ENCODE measurements at regions not wholly inside any gene's neighbourhood (a gene's known extent, or its start where the extent isn't known, plus 50 kb on each side); places are given as distances from the start of the nearest gene placed in this dataset.

- TF ChIP-seq POLR2AphosphoS5 (IDR thresholded peaks at IDR 0.05; ENCODE audit: low read depth, low read length) (no peak), TCF7L2 (IDR thresholded peaks at IDR 0.05; ENCODE audit: low read depth, low read length) (no peak), SIN3A (IDR thresholded peaks at IDR 0.05; ENCODE audit: borderline replicate concordance, insufficient read depth, low read depth, low read length) (no peak)
- TF ChIP-seq, protein P1, sequence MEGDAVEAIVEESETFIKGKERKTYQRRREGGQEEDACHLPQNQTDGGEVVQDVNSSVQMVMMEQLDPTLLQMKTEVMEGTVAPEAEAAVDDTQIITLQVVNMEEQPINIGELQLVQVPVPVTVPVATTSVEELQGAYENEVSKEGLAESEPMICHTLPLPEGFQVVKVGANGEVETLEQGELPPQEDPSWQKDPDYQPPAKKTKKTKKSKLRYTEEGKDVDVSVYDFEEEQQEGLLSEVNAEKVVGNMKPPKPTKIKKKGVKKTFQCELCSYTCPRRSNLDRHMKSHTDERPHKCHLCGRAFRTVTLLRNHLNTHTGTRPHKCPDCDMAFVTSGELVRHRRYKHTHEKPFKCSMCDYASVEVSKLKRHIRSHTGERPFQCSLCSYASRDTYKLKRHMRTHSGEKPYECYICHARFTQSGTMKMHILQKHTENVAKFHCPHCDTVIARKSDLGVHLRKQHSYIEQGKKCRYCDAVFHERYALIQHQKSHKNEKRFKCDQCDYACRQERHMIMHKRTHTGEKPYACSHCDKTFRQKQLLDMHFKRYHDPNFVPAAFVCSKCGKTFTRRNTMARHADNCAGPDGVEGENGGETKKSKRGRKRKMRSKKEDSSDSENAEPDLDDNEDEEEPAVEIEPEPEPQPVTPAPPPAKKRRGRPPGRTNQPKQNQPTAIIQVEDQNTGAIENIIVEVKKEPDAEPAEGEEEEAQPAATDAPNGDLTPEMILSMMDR (IDR thresholded peaks at IDR 0.05), result no peak
- TF ChIP-seq, protein P2, sequence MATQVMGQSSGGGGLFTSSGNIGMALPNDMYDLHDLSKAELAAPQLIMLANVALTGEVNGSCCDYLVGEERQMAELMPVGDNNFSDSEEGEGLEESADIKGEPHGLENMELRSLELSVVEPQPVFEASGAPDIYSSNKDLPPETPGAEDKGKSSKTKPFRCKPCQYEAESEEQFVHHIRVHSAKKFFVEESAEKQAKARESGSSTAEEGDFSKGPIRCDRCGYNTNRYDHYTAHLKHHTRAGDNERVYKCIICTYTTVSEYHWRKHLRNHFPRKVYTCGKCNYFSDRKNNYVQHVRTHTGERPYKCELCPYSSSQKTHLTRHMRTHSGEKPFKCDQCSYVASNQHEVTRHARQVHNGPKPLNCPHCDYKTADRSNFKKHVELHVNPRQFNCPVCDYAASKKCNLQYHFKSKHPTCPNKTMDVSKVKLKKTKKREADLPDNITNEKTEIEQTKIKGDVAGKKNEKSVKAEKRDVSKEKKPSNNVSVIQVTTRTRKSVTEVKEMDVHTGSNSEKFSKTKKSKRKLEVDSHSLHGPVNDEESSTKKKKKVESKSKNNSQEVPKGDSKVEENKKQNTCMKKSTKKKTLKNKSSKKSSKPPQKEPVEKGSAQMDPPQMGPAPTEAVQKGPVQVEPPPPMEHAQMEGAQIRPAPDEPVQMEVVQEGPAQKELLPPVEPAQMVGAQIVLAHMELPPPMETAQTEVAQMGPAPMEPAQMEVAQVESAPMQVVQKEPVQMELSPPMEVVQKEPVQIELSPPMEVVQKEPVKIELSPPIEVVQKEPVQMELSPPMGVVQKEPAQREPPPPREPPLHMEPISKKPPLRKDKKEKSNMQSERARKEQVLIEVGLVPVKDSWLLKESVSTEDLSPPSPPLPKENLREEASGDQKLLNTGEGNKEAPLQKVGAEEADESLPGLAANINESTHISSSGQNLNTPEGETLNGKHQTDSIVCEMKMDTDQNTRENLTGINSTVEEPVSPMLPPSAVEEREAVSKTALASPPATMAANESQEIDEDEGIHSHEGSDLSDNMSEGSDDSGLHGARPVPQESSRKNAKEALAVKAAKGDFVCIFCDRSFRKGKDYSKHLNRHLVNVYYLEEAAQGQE (IDR thresholded peaks at IDR 0.05; ENCODE audit: insufficient read depth in 1 of 2, low read depth in 2 of 2, low read length in 1 of 2), result no peak
Measured at GRCh38 chr3:34294240-34294639, 495.8 kb downstream of the PDCD6IP start.
